ENCODE measurements at regions not wholly inside any gene's neighbourhood (a gene's known extent, or its start where the extent isn't known, plus 50 kb on each side); places are given as distances from the start of the nearest gene placed in this dataset.
"Not testable (repeated sequence)": the region's sequence is repeated elsewhere in the genome, so short reads cannot be mapped to it uniquely, and the experiment has no call there.

DNA sequence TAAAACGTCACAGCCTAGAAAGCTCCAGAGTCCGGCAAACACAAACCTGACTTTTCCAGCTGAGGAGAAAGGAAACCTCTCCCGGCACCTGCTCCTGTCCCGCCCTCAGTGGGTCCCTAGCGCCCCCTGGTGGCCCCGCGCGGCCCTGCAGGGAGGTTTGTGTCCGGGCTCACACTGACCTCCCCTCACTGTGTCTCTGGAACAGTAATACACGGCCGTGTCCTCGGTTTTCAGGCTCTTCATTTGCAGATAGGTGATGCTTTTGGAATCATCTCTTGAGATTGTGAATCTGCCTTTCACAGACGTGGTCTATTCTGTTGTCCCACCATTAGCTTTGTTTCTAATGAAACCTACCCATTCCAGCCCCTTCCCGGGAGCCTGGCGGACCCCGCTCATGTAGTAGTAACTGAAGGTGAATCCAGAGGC lies 731.2 kb downstream of the TMEM121 start:
- peak; percentile 58 to 84 for DNase-seq (ENCODE audit: low read depth in 2 of 2)

DNA sequence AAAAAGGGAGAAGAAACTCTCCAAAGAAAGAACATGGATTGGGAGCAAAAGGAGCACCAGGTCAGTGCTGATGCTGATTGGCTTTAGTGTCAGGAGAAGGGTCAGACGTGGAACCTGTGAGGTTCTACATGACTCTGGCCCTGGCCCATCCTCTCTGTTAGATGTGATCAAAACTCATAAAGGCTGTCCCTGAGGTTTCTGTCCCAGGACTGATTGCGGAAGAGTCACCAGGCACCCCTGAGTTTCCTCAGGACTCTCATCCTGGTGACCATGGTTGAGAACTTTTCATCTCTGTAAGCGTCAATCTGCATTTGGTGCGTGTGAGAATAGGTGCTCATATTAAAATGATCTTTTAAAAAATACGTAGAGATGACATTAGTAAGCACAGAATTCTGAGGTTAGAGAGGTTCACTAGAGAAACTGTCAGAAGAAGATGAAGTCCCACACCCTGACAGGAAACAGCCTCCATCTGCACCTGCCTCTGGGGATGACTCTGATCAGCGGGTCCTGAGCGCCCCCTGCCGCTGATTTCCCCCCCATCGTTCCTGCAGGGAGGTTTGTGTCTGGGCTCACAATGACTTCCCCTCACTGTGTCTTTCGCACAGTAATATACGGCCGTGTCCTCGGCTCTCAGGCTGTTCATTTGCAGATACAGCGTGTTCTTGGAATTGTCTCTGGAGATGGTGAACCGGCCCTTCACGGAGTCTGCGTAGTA lies 741.8 kb downstream of the TMEM121 start:
- peak; percentile 70 to 92 for DNase-seq (ENCODE audit: low read depth in 2 of 2)

DNA sequence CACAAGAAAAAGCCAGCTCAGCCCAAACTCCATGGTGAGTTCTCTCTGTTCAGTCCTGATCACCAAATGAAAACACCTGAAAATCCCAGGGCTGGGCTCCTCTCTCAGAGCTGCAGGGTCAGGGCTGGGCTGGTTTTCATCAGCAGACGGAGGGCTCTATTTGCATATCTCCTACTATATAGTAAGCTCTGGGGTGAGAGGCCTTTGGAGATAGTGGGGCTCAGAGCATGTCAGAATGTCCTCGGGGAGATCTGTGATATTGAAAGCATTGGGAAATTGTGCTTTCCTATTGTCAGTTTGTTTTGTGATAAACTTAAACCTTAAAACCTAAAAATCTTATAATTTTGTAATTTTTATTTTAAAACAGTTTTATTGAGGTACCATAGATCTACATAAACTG lies 742.6 kb downstream of the TMEM121 start:
- no peak for DNase-seq (ENCODE audit: low read depth in 2 of 2)

DNA sequence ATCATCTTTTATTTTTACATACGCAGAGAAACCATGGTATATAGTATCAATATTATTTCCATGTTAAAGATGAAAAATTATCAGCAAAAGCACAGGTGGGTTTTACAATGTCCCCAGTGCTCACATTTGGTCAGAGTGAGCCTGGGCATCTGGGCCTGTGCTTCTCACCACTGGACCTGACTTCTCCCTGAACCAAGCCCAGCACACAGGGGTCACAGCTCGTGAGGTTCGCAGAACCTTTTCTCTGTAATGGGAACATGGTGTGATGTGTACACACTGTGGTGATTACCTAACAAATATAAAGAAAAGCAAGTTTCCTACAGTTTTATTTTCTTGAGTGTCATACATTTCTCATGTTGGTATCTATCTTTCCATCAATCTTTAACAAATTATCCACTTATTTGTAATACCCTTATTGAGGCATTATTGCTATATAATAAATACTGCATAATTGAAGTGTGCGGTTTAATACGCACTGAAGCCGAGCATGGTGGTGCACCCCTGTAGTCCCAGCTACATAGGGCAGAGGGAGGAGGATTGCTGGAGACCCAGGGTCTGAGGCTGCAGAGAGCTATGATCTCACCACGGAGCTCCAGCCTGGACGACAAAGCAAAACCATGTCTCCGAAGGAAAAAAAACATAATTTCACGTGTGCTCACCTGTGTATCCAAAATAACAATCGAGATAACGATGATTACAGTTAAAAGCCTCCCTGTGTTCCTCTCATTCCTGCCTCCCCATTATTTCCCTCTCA lies 743.2 kb downstream of the TMEM121 start:
- no peak for DNase-seq (ENCODE audit: low read depth in 2 of 2)

DNA sequence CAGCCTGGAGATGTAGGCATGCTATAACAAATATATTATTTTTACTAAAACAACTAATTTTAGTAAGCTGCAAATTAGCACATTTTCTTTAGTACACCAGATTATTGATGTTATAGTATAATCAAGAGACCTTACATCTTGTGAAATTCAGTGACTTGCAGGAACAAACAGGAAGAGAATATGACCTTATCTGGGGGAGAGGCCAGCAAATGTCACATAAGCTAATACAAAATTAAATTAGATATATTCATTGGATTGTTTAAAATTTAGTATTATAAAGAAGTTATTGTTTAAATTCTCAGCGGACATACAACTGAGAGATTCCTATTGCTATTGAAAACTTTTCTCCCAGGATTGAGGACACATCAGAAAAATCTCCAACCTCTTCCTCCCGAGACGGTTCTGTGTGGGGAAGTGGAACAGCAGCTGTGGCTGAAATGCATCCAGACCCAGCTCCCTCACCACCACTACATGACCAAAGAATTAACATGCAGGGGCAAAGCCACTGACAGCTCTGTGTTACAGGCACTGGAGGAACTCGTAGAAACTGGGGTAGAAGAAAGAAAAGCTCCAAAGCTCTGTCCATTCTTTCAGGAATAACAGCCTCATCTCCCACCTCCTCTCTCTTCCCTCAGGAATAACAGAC lies 744.2 kb downstream of the TMEM121 start:
- not testable (repeated sequence) for DNase-seq (ENCODE audit: low read depth in 2 of 2)

DNA sequence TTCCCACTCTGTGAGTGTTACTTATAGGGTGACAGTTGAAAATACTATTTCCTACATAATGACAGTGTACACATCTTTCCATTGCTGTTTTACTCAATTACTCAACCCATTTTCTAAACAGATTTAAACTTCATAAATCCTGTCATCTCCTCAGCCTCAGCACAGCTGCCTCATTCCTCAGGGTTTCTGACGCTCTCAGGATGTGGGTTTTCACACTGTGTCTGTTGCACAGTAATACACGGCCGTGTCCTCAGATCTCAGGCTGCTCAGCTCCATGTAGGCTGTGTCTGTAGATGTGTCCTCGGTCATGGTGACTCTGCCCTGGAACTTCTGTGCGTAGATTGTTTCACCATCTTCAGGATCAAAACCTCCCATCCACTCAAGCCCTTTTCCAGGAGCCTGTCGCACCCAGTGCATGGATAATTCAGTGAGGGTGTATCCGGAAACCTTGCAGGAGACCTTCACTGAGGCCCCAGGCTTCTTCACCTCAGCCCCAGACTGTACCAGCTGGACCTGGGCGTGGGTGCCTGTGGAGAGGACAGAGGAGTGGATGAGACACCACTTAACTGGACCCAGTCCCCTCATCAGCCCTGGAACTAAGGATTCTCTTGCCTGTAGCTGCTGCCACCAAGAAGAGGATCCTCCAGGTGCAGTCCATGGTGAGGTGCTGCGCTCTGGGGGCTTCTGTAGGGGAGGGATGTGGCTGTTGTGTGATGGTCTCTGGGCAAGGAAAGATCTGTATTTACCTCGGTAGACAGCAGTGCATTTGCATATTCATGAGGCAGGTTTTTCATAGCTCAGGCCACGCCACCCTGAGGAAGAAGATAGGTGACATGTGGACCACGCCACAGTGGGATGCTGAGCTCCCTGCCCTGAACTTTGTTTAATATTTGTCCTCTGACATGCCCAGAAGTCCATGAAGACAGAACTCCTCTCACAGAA lies 750.2 kb downstream of the TMEM121 start:
- no peak for DNase-seq (ENCODE audit: low read depth in 2 of 2)

DNA sequence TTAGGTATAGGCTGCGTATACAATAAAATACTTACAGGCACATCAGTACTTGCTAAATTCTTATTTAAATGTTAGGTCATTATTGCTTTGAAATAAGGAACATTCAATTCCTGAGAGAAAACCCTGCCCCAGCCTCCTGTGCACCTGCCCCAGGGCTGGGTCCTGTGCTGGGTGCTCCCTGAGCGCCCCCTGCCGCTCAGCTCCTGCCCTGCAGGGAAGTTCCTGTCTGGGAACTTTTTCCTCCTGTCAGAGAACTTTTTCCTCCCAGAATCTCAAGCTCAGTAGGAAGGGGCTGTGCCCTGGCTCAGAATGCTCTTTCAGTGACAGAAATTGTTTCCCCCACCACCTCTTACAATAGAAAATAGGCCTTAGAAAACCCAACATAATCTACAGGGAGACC lies 751.1 kb downstream of the TMEM121 start:
- DNase-seq (ENCODE audit: low read depth in 2 of 2): peak in 1 of 2 experiments; percentile 32

DNA sequence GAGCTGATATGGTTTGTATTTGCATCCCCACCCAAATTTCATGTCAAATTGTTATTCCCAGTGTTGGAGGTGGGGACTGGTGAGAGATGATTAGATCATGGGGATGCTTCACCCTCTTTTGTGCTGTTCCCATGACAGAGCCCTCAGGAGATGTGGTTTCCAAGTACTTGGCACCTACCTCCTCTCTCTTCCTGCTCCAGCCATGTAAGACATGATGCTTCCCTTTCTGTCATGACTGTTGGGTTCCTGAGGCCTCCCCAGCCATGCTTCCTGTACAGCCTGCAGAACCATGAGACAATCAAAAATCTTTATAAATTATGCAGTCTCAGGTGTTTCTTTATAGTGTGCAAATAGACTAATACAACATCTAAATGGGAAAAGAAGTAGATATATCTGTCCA lies 754.5 kb downstream of the TMEM121 start:
- no peak for DNase-seq (ENCODE audit: low read depth in 2 of 2)

DNA sequence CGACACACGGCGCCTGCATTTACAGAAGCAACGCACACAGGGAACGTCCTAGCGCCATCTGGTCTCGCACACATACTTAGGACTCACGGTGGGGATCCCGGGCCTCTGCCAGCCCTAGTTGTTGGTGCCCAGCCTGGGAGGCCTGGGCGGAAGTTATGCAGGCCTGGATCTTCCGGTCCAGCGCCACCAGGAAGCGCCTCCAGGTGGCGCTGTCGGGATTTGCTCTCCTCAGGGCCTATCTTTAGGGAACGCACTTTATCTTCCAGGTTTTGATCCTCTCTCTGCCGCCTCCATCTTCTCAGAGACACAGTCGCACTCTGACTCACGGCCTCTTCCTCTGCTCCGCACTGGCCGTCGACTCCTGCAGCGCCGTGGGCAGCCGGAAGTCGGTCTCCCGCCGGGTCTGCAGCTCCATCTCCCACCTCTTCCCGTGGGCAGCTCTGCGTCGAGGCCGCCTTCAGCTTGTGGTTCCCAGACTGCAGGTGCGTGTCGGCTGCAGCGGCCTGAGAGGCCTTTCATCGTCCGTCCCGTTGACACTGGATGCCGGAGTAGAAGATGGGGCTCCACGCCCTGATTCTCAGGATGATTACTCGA lies 760.4 kb downstream of the TMEM121 start:
- no peak for DNase-seq (ENCODE audit: low read depth in 2 of 2)

DNA sequence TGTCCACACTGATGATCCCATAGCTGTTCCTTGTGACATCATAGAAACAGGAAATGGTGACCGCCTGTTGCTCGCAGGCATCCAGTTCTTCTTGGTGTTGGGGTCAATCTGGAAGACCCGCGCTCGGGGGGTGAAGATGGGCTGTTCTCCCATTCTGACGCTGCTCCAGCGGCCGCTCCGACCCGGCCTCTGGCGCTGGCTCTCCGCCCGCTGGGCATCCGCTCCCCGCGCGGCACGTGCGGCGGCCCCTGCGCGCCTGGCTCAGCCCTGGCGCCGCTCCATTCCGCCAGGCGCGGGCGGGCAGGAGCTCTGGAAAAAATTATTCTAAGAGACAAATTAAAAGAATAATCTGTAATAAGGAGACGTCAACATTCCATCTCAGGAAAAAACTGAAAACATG lies 761.1 kb downstream of the TMEM121 start:
- DNase-seq (ENCODE audit: low read depth in 2 of 2): no peak

DNA sequence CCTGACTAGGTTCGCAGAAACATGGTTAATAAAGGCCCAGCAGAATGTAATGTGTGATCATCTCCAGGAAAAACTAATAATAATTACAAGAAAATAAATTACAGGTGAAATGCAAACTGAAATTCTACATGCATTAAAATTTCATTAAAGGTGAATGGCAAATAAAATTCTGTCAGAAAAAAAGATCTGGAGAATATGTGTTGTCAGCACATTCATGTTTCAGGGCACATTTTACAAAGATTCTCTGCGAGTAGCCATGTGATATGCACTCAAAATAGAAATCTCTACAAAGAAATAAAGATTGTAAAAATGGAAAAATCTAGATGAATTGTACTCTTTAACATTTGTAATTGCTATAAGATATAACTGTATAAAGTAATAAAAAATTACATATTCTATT lies 765.2 kb downstream of the TMEM121 start:
- no peak for DNase-seq (ENCODE audit: low read depth in 2 of 2)

DNA sequence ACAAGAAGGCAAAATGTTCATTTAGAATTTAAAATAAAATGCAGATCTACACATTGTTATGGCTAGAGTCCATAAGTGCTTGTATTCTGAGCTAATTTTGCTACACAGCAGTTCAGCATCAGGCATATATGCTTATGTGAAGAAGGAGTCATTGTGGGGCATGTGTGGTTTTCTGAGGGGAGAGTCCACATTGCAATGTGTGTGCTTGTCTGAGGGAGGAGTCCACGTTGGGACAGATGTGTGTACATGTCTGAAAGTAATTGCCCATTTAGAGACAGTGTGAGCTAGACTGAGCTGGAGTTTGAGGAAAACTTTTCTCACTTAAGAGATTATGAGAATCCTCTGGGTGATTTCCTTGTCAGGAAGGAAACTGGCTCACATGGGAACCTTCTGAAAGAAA lies 767.9 kb downstream of the TMEM121 start:
- DNase-seq (ENCODE audit: low read depth in 2 of 2): no peak

DNA sequence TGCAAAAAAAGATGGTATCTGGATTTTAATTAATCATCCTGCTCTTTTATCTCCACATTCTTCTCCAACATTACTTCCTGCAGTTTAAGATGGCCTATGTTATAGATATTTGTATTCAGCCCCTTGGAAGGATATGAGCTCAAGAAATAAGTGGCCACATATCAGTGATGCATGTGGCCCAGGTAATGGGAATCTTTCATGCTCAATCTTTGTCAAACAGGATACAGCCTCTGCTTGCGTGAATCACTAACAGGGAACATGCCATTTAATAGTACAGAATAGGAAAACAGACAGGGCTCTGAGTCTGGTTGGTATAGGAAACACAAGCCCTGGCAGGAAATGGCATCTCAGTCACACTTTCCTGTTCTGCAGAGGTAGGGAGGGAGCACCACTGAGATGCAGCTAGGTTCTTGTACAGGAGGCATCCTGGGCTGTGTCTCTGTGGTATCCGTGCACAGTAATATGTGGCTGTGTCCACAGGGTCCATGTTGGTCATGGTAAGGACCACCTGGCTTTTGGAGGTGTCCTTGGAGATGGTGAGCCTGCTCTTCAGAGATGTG lies 774.6 kb downstream of the TMEM121 start:
- DNase-seq (ENCODE audit: low read depth in 2 of 2): not testable (repeated sequence)

DNA sequence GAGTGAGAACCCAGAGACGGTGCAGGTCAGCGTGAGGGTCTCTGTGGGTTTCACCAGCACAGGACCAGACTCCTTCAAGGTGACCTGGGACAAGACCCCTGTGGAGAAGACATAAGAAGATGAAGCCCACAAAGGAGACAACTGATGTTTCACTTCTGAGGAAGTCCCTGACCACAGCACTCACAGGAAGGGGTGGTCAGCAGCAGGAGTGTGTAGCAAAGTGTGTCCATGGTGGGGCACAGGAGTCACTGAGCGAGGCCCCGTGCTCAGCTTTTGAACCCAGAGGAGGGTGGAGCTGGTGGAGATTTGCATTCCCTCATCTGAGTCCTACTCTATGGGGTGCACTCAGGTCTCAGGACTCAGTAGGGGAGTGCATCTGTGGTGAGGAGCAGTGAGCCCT lies 775.2 kb downstream of the TMEM121 start:
- not testable (repeated sequence) for DNase-seq (ENCODE audit: low read depth in 2 of 2)

DNA sequence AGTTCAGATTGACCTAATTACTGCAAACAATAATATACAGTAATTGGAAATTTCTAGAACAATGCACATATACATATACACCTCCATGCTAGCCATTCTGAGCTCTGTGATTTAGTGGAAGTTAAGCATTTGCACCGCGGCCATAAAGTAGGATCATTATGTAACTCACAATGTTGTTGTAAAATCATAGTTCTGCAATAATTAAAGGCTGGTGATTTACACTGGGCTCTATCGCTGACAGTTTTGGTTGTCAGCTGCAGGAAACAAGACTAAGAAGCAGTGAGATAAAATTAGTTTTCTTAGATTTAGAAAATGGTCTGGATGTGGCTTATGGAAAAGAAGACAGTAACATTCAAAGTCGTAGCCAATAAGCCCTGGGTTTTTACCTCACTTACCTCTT lies 776.3 kb downstream of the TMEM121 start:
- DNase-seq (ENCODE audit: low read depth in 2 of 2): no peak

DNA sequence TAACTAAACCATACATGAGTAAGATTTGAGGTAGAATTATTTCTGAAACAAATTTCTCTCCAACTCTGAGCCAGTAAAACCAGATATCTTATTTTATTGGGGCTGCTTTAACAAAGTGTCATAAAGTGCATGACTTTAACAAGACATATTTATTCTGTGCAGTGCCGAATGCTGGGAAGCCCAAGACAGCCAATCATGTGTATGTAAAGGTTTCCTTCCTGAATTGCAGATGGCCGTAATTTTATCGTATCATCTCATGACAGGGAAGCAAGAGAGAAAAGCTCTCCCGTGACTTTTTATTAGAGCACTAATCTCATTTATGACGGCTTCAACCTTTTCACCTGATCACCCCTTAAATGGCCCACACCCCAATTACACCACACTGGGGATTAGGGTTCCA lies 777.9 kb downstream of the TMEM121 start:
- DNase-seq (ENCODE audit: low read depth in 2 of 2): no peak

DNA sequence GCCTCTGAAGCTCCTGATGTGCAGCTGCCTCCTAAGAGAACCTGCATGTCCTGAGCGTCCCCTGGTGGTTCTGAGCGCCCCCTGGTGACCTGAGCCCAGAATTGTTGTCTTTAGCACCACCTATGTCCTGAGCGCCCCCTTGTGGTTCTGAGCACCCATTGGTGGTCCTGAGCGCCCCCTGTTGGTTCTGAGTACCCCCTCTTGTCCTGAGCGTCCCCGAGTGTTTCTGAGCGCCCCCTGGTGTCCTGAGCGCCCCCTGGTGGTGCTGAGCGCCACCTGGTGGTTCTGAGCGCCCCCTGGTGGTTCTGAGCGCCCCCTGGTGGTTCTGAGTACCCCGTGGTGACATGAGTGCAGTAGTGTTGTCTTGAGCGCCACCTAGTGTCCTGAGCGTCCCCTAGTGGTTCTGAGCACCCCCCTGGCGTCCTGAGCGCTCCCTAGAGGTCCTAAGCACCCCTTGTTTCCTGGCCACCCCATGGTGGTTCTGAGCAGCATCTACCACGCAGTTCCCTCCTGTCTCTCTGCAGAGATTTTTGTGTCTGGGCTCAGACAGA lies 782.5 kb downstream of the TMEM121 start:
- peak; percentile 76 to 97 for DNase-seq (ENCODE audit: low read depth in 2 of 2)

DNA sequence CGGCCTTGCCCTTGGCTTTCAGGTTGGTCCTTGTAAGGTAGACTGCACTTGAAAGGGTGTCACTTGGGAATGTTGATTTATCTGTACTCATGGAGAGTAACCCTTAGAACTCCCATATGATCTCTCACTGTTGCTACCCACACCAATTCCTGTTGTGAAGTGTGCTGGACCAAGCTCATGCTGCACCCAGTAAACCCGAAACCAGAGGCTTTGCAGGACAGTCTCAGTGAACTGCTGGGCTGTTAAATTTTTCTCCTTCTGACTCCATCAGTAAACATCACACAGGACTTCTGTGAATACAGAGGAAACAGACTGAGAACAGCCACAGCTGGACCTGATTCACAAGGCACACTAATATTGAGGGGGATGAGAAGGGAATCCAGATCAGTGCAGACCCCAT lies 783.0 kb downstream of the TMEM121 start:
- DNase-seq (ENCODE audit: low read depth in 2 of 2): no peak

DNA sequence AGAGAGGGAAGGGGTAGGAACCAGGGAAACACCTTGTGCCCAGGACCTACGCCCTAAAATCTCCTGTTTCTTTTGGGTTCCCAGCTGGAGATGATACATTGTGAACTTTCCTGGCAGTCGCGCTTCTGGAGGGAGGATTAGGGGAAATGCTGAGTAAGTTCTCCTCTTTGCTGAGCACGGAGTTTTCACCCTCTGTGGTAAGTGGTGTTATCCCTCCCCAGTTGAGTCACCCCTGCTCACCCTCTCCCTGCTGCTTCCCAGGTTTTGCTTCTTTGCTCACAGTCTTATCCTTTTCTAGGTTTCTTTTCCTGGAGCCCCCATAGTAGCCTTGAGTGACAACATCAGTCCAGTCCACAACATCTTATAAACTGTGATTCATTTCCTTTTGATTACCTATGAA lies 789.1 kb downstream of the TMEM121 start:
- DNase-seq (ENCODE audit: low read depth in 2 of 2): no peak

DNA sequence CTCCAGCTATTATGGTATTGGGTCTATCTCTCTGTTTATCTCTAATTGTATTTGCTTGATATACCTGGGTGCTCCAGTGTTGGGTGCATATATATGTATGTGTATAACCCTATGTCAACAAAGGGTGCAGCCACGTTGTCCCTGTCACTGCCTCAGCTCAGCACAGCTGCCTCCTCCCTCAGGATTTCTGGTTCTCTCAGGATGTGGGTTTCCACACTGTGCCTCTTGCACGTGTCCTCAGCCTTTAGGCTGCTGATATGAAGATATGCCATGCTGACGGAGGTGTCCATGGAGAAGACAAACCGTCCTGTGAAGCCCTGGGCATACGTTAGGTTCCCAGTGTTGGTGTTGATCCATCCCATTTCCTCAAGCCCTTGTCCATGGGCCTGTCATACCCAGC lies 791.2 kb downstream of the TMEM121 start:
- no peak for DNase-seq (ENCODE audit: low read depth in 2 of 2)

DNA sequence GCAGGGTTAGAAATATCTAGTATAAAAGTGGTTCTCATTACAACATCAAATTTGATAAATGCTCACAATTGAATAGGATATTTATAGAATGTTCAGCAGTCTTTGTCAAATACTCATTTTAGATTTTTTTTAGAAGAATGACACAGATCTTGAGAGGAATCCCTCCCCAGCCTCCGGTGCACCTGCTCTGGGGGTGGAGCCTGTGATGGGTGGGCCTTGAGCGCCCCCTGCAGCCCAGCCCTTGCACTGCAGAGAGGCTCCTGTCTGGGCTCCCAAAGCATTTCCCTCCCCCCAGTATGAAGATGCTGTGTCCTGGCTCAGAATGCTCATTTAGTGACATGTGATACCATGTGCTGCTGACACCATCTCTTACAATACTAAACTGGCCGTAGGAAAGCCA lies 792.3 kb downstream of the TMEM121 start:
- DNase-seq (ENCODE audit: low read depth in 2 of 2): peak; percentile 25 to 46

Data from stimulated activated CD4-positive, alpha-beta T cell treated with anti-CD3 and anti-CD28 coated beads, Interleukin-12 subunit alpha, Interleukin-12 subunit beta, amount 100 ng/mL, for 24 hours (primary cell).